H9 (cell line): ENCODE measurements at regions not wholly inside any gene's neighbourhood (a gene's known extent, or its start where the extent isn't known, plus 50 kb on each side); places are given as distances from the start of the nearest gene placed in this dataset.

Source experiments
- DNase-seq: peaks from one replicate; pipeline ENCODE4 v3.0.0-alpha.2; 2017
- H2AFZ ChIP-seq: one replicate; pipeline ENCODE4 v1.6.1; 2013; ENCODE audit warnings: mild to moderate bottlenecking, low read length, control low read depth, moderate library complexity
- H2AK5ac ChIP-seq: 2 replicates; pipeline ENCODE4 v1.6.1; 2013; ENCODE audit warnings: low read length, control low read depth, mixed read lengths; ENCODE audit not compliant: insufficient read length
- H2BK120ac ChIP-seq: one replicate; pipeline ENCODE4 v1.6.1; 2013; ENCODE audit warnings: low read depth, mild to moderate bottlenecking, low read length, control low read depth, inconsistent platforms; ENCODE audit not compliant: poor library complexity, severe bottlenecking
- H2BK12ac ChIP-seq: 2 replicates; pipeline ENCODE4 v1.6.1; 2013; ENCODE audit warnings: low read length, control low read depth, mixed read lengths, low read depth; ENCODE audit not compliant: insufficient read length
- H2BK15ac ChIP-seq: 2 replicates; pipeline ENCODE4 v1.6.1; 2013; ENCODE audit warnings: low read depth, low read length, control low read depth
- H2BK20ac ChIP-seq: one replicate; pipeline ENCODE4 v1.6.1; 2013; ENCODE audit warnings: low read depth, mild to moderate bottlenecking, low read length, control low read depth, inconsistent platforms; ENCODE audit not compliant: poor library complexity, severe bottlenecking
- H2BK5ac ChIP-seq: 2 replicates; pipeline ENCODE4 v1.6.1; 2013; ENCODE audit warnings: low read length, control low read depth, mixed read lengths; ENCODE audit not compliant: insufficient read length
- H3K14ac ChIP-seq: 2 replicates; pipeline ENCODE4 v1.6.1; 2013; ENCODE audit warnings: low read length, control low read depth; ENCODE audit not compliant: insufficient read depth
- H3K18ac ChIP-seq: 2 replicates; pipeline ENCODE4 v1.6.1; 2013; ENCODE audit warnings: low read depth, mild to moderate bottlenecking, mixed read lengths, low read length, control low read depth; ENCODE audit not compliant: insufficient read length
- H3K23ac ChIP-seq: 2 replicates; pipeline ENCODE4 v1.6.1; 2013; ENCODE audit warnings: low read length, control low read depth, mixed read lengths, low read depth; ENCODE audit not compliant: insufficient read length
- H3K23me2 ChIP-seq: 2 replicates; pipeline ENCODE4 v1.6.1; 2013; ENCODE audit warnings: low read depth, mild to moderate bottlenecking, mixed read lengths, low read length, control low read depth; ENCODE audit not compliant: insufficient read length, poor library complexity, severe bottlenecking
- H3K27ac ChIP-seq: 2 replicates; pipeline ENCODE4 v1.5.1; 2013; ENCODE audit warnings: low read length, control low read depth, mixed read lengths, low read depth; ENCODE audit not compliant: insufficient read length
- H3K27me3 ChIP-seq: 2 replicates; pipeline ENCODE4 v1.6.1; 2013; ENCODE audit warnings: low read length, control low read depth, inconsistent platforms; ENCODE audit not compliant: insufficient read depth
- H3K4ac ChIP-seq: 2 replicates; pipeline ENCODE4 v1.6.1; 2013; ENCODE audit warnings: low read depth, mild to moderate bottlenecking, control low read depth, inconsistent platforms, low read length, moderate library complexity
- H3K4me1 ChIP-seq: 2 replicates; pipeline ENCODE4 v1.6.1; 2013; ENCODE audit warnings: low read length, control low read depth, inconsistent platforms; ENCODE audit not compliant: insufficient read depth
- H3K4me2 ChIP-seq: 2 replicates; pipeline ENCODE4 v1.6.1; 2013; ENCODE audit warnings: low read length, control low read depth, mixed read lengths; ENCODE audit not compliant: insufficient read length, insufficient read depth
- H3K56ac ChIP-seq: 2 replicates; pipeline ENCODE4 v1.6.1; 2013; ENCODE audit warnings: low read depth, mild to moderate bottlenecking, mixed read lengths, low read length, control low read depth; ENCODE audit not compliant: insufficient read length
- H3K79me1 ChIP-seq: 2 replicates; pipeline ENCODE4 v1.6.1; 2013; ENCODE audit warnings: low read depth, mild to moderate bottlenecking, moderate library complexity, low read length, control low read depth, inconsistent platforms; ENCODE audit not compliant: insufficient read depth, poor library complexity, severe bottlenecking
- H3K79me2 ChIP-seq: 2 replicates; pipeline ENCODE4 v1.6.1; 2013; ENCODE audit warnings: low read length, control low read depth, inconsistent platforms; ENCODE audit not compliant: insufficient read depth
- H3K9ac ChIP-seq: 2 replicates; pipeline ENCODE4 v1.6.1; 2013; ENCODE audit warnings: low read length, control low read depth, mixed read lengths; ENCODE audit not compliant: insufficient read length; ENCODE audit errors: extremely low read depth
- H3K9me3 ChIP-seq: one replicate; pipeline ENCODE4 v1.6.1; 2013; ENCODE audit warnings: low read depth, low read length, inconsistent platforms; ENCODE audit not compliant: control insufficient read depth
- H3T11ph ChIP-seq: one replicate; pipeline ENCODE4 v1.6.1; 2013; ENCODE audit warnings: mild to moderate bottlenecking, low read length, control low read depth, inconsistent platforms
- H4K20me1 ChIP-seq: one replicate; pipeline ENCODE4 v1.6.1; 2013; ENCODE audit not compliant: control insufficient read depth, insufficient read length, insufficient read depth
- H4K5ac ChIP-seq: 2 replicates; pipeline ENCODE4 v1.6.1; 2013; ENCODE audit warnings: low read depth, mild to moderate bottlenecking, mixed read lengths, low read length, control low read depth; ENCODE audit not compliant: insufficient read length
- H4K8ac ChIP-seq: replicated peaks from 2 replicates; pipeline ENCODE4 v1.6.1; 2013; ENCODE audit warnings: low read length, control low read depth, mixed read lengths, low read depth; ENCODE audit not compliant: insufficient read length
- H4K91ac ChIP-seq: 2 replicates; pipeline ENCODE4 v1.6.1; 2013; ENCODE audit warnings: low read depth, mild to moderate bottlenecking, moderate library complexity, mixed read lengths, low read length, control low read depth; ENCODE audit not compliant: insufficient read length
- H3K27ac Mint-ChIP-seq, 3 experiments: 2 replicates in 2 of 3; 3 replicates in 1 of 3; pipeline ENCODE4 v1.8.0; 2020 to 2021; ENCODE audit warnings: mixed read lengths in 3 of 3, mild to moderate bottlenecking in 1 of 3, moderate library complexity in 1 of 3
- H3K27me3 Mint-ChIP-seq: 2 replicates; pipeline ENCODE4 v1.8.0; 2021; ENCODE audit warnings: low read depth, mild to moderate bottlenecking, moderate library complexity, mixed read lengths
- H3K36me3 Mint-ChIP-seq, 3 experiments: 2 replicates in 2 of 3; 3 replicates in 1 of 3; pipeline ENCODE4 v1.8.0; 2020 to 2021; ENCODE audit warnings: low read depth in 3 of 3, mixed read lengths in 3 of 3; ENCODE audit not compliant: insufficient read depth in 1 of 3
- H3K4me1 Mint-ChIP-seq, 2 experiments: 2 replicates each; pipeline ENCODE4 v1.8.0; 2020; ENCODE audit warnings: mixed read lengths in 2 of 2
- H3K4me3 Mint-ChIP-seq, 2 experiments: 2 replicates in 1 of 2; 3 replicates in 1 of 2; pipeline ENCODE4 v1.8.0; 2020 to 2021; ENCODE audit warnings: mild to moderate bottlenecking in 2 of 2, mixed read lengths in 2 of 2, moderate library complexity in 1 of 2
- H3K9me3 Mint-ChIP-seq, 2 experiments: 2 replicates in 1 of 2; 3 replicates in 1 of 2; pipeline ENCODE4 v1.8.0; 2020; ENCODE audit warnings: mild to moderate bottlenecking in 2 of 2, mixed read lengths in 2 of 2, moderate library complexity in 1 of 2
- WGBS: extraction: QIAGEN DNeasy Blood & Tissue Kit; methylation state at CpG from one replicate; pipeline ENCODE4 v1.1.7; 2013; ENCODE audit warnings: missing lambda C conversion rate, low lambda C conversion rate, mixed read lengths; ENCODE audit not compliant: insufficient read length; ENCODE audit errors: extremely low coverage; 5-methylcytosine and 5-hydroxymethylcytosine counted together
- TF ChIP-seq, protein P1 (sequence below): fragments of 200-600 bp; sonication (generic); conservative IDR thresholded peaks from 3 replicates; pipeline ENCODE4 v1.8.0; 2021; ENCODE audit warnings: antibody characterized with exemption, mild to moderate bottlenecking

DNA sequence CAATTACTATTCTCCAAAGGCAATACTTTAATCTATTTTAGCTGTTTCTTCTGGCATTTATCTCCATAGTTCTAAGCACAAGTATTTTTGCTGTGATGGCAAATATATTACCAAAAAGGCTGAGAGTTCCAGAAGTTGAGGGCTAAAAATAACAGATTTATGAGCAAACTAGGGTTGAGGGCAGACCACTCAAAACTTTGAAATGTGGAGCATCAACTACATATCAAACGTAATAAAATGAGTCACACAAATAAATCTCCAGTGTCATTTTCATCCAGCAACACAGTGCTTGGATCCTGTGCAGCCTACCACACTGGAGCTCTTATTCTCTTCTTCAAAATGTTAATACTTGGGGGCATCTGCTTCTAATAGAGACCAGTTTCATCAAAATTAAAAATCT, 163.9 kb downstream of the HS3ST1 start:
- Histone ChIP-seq H3K14ac (no peak overlapping the region), H3K27ac (no peak overlapping the region), H4K20me1 (no peaks in the 10 kb centered on the region), H3K9me3 (no peaks in the 10 kb centered on the region), H3K79me2 (no peaks in the 10 kb centered on the region), H2BK20ac (no peak overlapping the region), H3K79me1 (no peaks in the 10 kb centered on the region), H2BK5ac (no peak overlapping the region), H4K5ac (no peak overlapping the region), H4K8ac (no peak overlapping the region), H2BK12ac (no peak overlapping the region), H2BK15ac (no peak overlapping the region), H3K4me1 (no peaks in the 10 kb centered on the region; the same call in 1 of the 2 replicates), H4K91ac (no peak overlapping the region), H3T11ph (no peak overlapping the region), H3K4me2 (no peak overlapping the region), H3K56ac (no peak overlapping the region), H3K18ac (no peak overlapping the region), H3K27me3 (no peaks in the 10 kb centered on the region), H3K23me2 (no peaks in the 10 kb centered on the region), H3K9ac (no peak overlapping the region), H2AK5ac (no peak overlapping the region), H2AFZ (no peak overlapping the region), H2BK120ac (no peak overlapping the region), H3K23ac (no peak overlapping the region), H3K4ac (no peak overlapping the region)
- TF ChIP-seq, protein P1, sequence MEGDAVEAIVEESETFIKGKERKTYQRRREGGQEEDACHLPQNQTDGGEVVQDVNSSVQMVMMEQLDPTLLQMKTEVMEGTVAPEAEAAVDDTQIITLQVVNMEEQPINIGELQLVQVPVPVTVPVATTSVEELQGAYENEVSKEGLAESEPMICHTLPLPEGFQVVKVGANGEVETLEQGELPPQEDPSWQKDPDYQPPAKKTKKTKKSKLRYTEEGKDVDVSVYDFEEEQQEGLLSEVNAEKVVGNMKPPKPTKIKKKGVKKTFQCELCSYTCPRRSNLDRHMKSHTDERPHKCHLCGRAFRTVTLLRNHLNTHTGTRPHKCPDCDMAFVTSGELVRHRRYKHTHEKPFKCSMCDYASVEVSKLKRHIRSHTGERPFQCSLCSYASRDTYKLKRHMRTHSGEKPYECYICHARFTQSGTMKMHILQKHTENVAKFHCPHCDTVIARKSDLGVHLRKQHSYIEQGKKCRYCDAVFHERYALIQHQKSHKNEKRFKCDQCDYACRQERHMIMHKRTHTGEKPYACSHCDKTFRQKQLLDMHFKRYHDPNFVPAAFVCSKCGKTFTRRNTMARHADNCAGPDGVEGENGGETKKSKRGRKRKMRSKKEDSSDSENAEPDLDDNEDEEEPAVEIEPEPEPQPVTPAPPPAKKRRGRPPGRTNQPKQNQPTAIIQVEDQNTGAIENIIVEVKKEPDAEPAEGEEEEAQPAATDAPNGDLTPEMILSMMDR = no peak
- no peaks in the 10 kb centered on the region for H3K9me3 Mint-ChIP-seq
- DNase-seq = no peak
- H3K4me3 Mint-ChIP-seq = no peak overlapping the region
- WGBS = no CpG with 5 or more reads among the region's 1 CpG
- H3K4me1 Mint-ChIP-seq = peaks cover 13 to 14% of the 10 kb centered on the region in 2 experiments
- no peak overlapping the region for H3K27ac Mint-ChIP-seq
- H3K27me3 Mint-ChIP-seq = no peaks in the 10 kb centered on the region; the same call in 1 of the 2 replicates
- no peaks in the 10 kb centered on the region for H3K36me3 Mint-ChIP-seq
